CD14-positive monocyte (primary cell): ENCODE measurements at regions not wholly inside any gene's neighbourhood (a gene's known extent, or its start where the extent isn't known, plus 50 kb on each side); places are given as distances from the start of the nearest gene placed in this dataset.

Experiments used
- DNase-seq, 3 donors: peaks; one replicate each; pipeline ENCODE4 v3.0.0-alpha.2; 2011 to 2022
- H2AFZ ChIP-seq: 2 replicates; pipeline ENCODE4 v1.6.0; 2012; ENCODE audit warnings: mild to moderate bottlenecking, low read depth, low read length, inconsistent platforms; ENCODE audit not compliant: insufficient read depth, poor library complexity, severe bottlenecking
- H3K27ac ChIP-seq, 2 donors: 1 replicate in 1 of 2; 2 replicates in 1 of 2; pipeline ENCODE4 v1.5.1; 2012 to 2013; ENCODE audit warnings: low read length in 2 of 2, control low read depth in 1 of 2, inconsistent platforms in 1 of 2, low read depth in 1 of 2, mild to moderate bottlenecking in 1 of 2
- H3K27me3 ChIP-seq, 2 donors: one replicate each; pipeline versions ENCODE4 v1.6.0 to v1.6.1; 2011 to 2013; ENCODE audit warnings: low read length in 2 of 2; ENCODE audit not compliant: control insufficient read depth in 2 of 2, insufficient read depth in 2 of 2
- H3K36me3 ChIP-seq, 2 donors: replicated peaks in 1 of 2; 1 replicate in 1 of 2; 2 replicates in 1 of 2; pipeline versions ENCODE4 v1.5.1 to v1.6.1; 2012 to 2013; ENCODE audit warnings: low read length in 2 of 2, control low read depth in 1 of 2, inconsistent platforms in 1 of 2, mild to moderate bottlenecking in 1 of 2; ENCODE audit not compliant: insufficient read depth in 2 of 2, control insufficient read depth in 1 of 2
- H3K4me1 ChIP-seq, 2 donors: 1 replicate in 1 of 2; 2 replicates in 1 of 2; pipeline versions ENCODE4 v1.5.1 to v1.6.1; 2012 to 2013; ENCODE audit warnings: low read length in 2 of 2, control low read depth in 1 of 2, inconsistent platforms in 1 of 2, mild to moderate bottlenecking in 1 of 2, moderate library complexity in 1 of 2; ENCODE audit not compliant: insufficient read depth in 2 of 2, control insufficient read depth in 1 of 2
- H3K4me2 ChIP-seq: replicated peaks from 2 replicates; pipeline ENCODE3; 2012; ENCODE audit warnings: low read length, moderate library complexity, mild to moderate bottlenecking; ENCODE audit not compliant: poor library complexity, severe bottlenecking; ENCODE audit errors: extremely low read depth
- H3K4me3 ChIP-seq, 3 experiments: fragments of 200-600 bp in 1 of 3; sonication (generic) in 1 of 3; replicated peaks in 1 of 3; 1 replicate in 2 of 3; 2 replicates in 1 of 3; pipeline ENCODE4 v1.5.1; 2011 to 2013; ENCODE audit warnings: low read length in 3 of 3, mild to moderate bottlenecking in 3 of 3, control low read depth in 2 of 3, low read depth in 2 of 3, inconsistent platforms in 1 of 3, moderate library complexity in 1 of 3
- H3K79me2 ChIP-seq: 2 replicates; pipeline ENCODE4 v1.6.0; 2012; ENCODE audit warnings: mild to moderate bottlenecking, control low read depth, inconsistent platforms, low read length, moderate library complexity; ENCODE audit not compliant: insufficient read depth
- H3K9ac ChIP-seq: 2 replicates; pipeline ENCODE4 v1.6.0; 2017; ENCODE audit warnings: low read length, mild to moderate bottlenecking; ENCODE audit not compliant: insufficient read depth, poor library complexity, severe bottlenecking
- H3K9me3 ChIP-seq, 2 donors: replicated peaks in 1 of 2; 1 replicate in 1 of 2; 2 replicates in 1 of 2; pipeline versions ENCODE4 v1.5.1 to v1.6.1; 2012 to 2013; ENCODE audit warnings: low read length in 2 of 2, control low read depth in 1 of 2; ENCODE audit not compliant: control insufficient read depth in 1 of 2, insufficient read depth in 1 of 2
- H4K20me1 ChIP-seq: 2 replicates; pipeline ENCODE4 v1.6.0; 2012; ENCODE audit warnings: mild to moderate bottlenecking, low read length, control low read depth, moderate library complexity; ENCODE audit not compliant: insufficient read depth
- H3K27ac Mint-ChIP-seq, 7 donors: one replicate each; pipeline ENCODE4 v1.8.0; 2020; ENCODE audit warnings: mild to moderate bottlenecking in 7 of 7, mixed read lengths in 7 of 7, moderate library complexity in 6 of 7, inconsistent platforms in 2 of 7
- H3K27me3 Mint-ChIP-seq, 3 donors: one replicate each; pipeline ENCODE4 v1.8.0; 2021 to 2022; ENCODE audit warnings: low read depth in 3 of 3, mild to moderate bottlenecking in 3 of 3, mixed read lengths in 3 of 3, moderate library complexity in 3 of 3, inconsistent platforms in 1 of 3
- H3K36me3 Mint-ChIP-seq, 2 donors: one replicate each; pipeline ENCODE4 v1.8.0; 2020; ENCODE audit warnings: mixed read lengths in 2 of 2, inconsistent platforms in 1 of 2, mild to moderate bottlenecking in 1 of 2
- H3K4me1 Mint-ChIP-seq: one replicate; pipeline ENCODE4 v1.8.0; 2020; ENCODE audit warnings: mild to moderate bottlenecking, mixed read lengths
- H3K4me3 Mint-ChIP-seq, 2 donors: one replicate each; pipeline ENCODE4 v1.8.0; 2020; ENCODE audit warnings: mild to moderate bottlenecking in 2 of 2, mixed read lengths in 2 of 2, moderate library complexity in 1 of 2
- H3K9me3 Mint-ChIP-seq, 7 donors: one replicate each; pipeline ENCODE4 v1.8.0; 2020 to 2022; ENCODE audit warnings: mixed read lengths in 7 of 7, mild to moderate bottlenecking in 6 of 7, moderate library complexity in 6 of 7, inconsistent platforms in 2 of 7
- WGBS: methylation state at CpG from one replicate; pipeline ENCODE4 v1.1.5; 2013; ENCODE audit warnings: missing lambda C conversion rate; ENCODE audit not compliant: insufficient coverage; 5-methylcytosine and 5-hydroxymethylcytosine counted together
- intact Hi-C, 2 donors: fragments of 100-400 bp; cut with micrococcal nuclease; formaldehyde crosslinking; loops; one replicate each; pipeline versions ENCODE4 v1.15.0 to v1.15.1; 2023
- TF ChIP-seq, protein P1 (sequence below): fragments of 200-600 bp; IDR thresholded peaks from one replicate; pipeline ENCODE4 v1.8.0; 2022; ENCODE audit warnings: antibody characterized with exemption, mild to moderate bottlenecking

DNA sequence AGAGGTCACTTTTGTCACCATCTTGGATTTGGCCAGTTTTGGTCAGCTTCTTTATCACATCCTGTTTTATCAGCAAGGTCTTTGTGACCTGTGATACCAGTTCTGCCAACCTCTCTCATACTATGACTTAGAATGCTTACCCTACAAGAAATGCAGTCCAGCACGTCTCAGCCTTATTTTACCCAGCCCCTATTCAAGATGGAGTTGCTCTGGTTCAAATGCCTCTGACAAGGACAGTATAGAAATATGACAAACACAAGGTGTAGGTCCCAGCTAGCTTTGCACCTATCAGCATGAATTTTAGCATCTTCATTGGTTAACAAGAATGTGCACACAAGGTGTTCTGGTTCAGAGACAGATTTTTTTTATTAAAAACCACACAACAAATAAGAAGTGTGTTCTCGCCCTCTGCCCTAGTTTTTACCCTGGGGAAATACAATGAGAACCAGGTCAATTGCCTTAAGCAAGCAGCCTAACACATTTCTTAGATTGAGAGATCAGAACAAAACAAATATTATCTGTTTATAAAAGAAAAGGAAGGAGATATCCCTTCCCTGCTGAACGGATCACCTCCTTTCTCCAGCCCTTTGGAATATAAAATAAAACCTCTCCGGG, 962.3 kb upstream of the PRKX start:
- DNase-seq, result no peak
- Histone ChIP-seq H3K4me1 (no peaks in the 10 kb centered on the region), H3K4me3 (no peak overlapping the region), H3K27me3 (no peaks in the 10 kb centered on the region), H3K36me3 (no peaks in the 10 kb centered on the region), H3K4me2 (no peak overlapping the region), H4K20me1 (no peaks in the 10 kb centered on the region), H3K9ac (no peak overlapping the region), H3K27ac (no peak overlapping the region), H2AFZ (no peak overlapping the region), H3K79me2 (no peaks in the 10 kb centered on the region), H3K9me3 (no peaks in the 10 kb centered on the region)
- H3K4me1 Mint-ChIP-seq, result no peaks in the 10 kb centered on the region
- H3K27me3 Mint-ChIP-seq, result peaks cover 0 to 1% (median 0%) of the 10 kb centered on the region in 3 donors
- intact Hi-C loops, result no loop called here
- no peaks in the 10 kb centered on the region for H3K36me3 Mint-ChIP-seq
- TF ChIP-seq, protein P1, sequence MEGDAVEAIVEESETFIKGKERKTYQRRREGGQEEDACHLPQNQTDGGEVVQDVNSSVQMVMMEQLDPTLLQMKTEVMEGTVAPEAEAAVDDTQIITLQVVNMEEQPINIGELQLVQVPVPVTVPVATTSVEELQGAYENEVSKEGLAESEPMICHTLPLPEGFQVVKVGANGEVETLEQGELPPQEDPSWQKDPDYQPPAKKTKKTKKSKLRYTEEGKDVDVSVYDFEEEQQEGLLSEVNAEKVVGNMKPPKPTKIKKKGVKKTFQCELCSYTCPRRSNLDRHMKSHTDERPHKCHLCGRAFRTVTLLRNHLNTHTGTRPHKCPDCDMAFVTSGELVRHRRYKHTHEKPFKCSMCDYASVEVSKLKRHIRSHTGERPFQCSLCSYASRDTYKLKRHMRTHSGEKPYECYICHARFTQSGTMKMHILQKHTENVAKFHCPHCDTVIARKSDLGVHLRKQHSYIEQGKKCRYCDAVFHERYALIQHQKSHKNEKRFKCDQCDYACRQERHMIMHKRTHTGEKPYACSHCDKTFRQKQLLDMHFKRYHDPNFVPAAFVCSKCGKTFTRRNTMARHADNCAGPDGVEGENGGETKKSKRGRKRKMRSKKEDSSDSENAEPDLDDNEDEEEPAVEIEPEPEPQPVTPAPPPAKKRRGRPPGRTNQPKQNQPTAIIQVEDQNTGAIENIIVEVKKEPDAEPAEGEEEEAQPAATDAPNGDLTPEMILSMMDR, result no peak
- no peak overlapping the region for H3K4me3 Mint-ChIP-seq
- H3K27ac Mint-ChIP-seq, result no peak overlapping the region
- peaks cover 0 to 2% (median 0%) of the 10 kb centered on the region in 7 donors for H3K9me3 Mint-ChIP-seq
- no CpG with 5 or more reads among the region's 4 CpGs for WGBS

DNA sequence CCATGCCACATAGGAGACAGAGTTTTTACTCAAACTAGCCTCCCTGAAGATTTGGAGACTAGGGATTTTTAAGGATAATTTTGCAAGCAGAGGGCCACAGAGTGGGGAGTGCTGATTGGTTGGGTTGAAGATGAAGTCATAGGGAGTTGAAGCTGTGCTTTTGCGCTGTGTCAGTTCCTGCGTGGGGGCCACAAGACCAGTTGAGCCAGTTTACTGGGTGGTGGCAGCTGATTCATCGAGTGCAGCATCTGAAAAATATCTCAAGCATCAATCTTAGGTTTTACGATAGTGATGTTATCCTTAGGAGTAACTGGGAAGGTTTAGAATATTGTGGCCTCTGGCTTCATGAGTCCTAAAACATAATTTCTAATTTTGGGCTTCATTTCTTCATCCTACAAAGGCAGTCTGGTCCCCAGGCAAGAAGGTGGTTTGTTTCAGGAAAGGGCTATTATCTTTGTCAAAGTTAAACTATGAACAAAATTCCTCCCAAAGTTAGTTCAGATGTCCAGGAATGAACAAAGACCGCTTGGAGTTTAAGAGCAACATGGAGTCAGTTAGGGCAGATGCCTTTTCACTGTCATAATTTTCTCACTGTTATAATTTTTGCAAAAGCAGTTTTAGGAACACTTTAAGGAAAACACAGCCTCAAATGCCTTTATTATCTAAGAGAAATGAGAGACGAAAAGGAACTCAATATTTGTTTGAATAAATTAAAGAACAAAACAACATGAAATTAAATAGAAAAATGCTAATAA, 960.8 kb upstream of the PRKX start:
- Mint-ChIP-seq H3K9me3 (peaks cover 0 to 2% (median 0%) of the 10 kb centered on the region in 7 donors), H3K4me3 (no peak overlapping the region), H3K27ac (peak overlapping the region in 1 of 7 donors; percentile 22), H3K4me1 (no peaks in the 10 kb centered on the region), H3K27me3 (peaks cover 0 to 1% (median 0%) of the 10 kb centered on the region in 3 donors), H3K36me3 (no peaks in the 10 kb centered on the region)
- Histone ChIP-seq H3K4me3 (no peak overlapping the region), H2AFZ (no peak overlapping the region), H3K27ac (no peak overlapping the region), H3K9me3 (no peaks in the 10 kb centered on the region), H3K4me1 (no peaks in the 10 kb centered on the region), H3K9ac (no peak overlapping the region), H4K20me1 (no peaks in the 10 kb centered on the region), H3K27me3 (no peaks in the 10 kb centered on the region), H3K79me2 (no peaks in the 10 kb centered on the region), H3K4me2 (no peak overlapping the region), H3K36me3 (no peaks in the 10 kb centered on the region)
- intact Hi-C loops, result no loop called here
- WGBS, result no CpG with 5 or more reads among the region's 6 CpGs
- DNase-seq, result no peak
- TF ChIP-seq, protein P1, result no peak
